GM12878 (cell line): ENCODE measurements at regions not wholly inside any gene's neighbourhood (a gene's known extent, or its start where the extent isn't known, plus 50 kb on each side); places are given as distances from the start of the nearest gene placed in this dataset.

ENCODE experiments used
- ATAC-seq: fragments of 200-7000 bp; cut with Tn5 transposase; 3 replicates; pipeline ENCODE4 v1.9.1; 2020; ENCODE audit warnings: mild to moderate bottlenecking, moderate library complexity
- BruUV-seq: library from RNA; stranded (reverse); fragments of 400-500 nt; replicated peaks from 2 replicates; lab custom pipeline; 2021; lab: Mats Ljungman, UMichigan
- CTCF ChIA-PET: fragments of 300-600 bp; sonication (Branson Sonifier 250); formaldehyde crosslinking; extraction: SDS; loops from one replicate; lab custom pipeline; 2021; ENCODE audit warnings: inconsistent platforms; lab: Yijun Ruan, JAX
- POLR2A ChIA-PET: fragments of 350-600 bp; formaldehyde crosslinking; extraction: SDS; loops from one replicate; lab custom pipeline; 2021; ENCODE audit warnings: inconsistent platforms; lab: Charles Lee
- RAD21 ChIA-PET: fragments of 300-600 bp; sonication (Branson Sonifier 250); formaldehyde crosslinking; loops from one replicate; lab custom pipeline; 2023; ENCODE audit warnings: antibody characterized with exemption; ENCODE audit not compliant: unreplicated experiment; lab: Charles Lee
- SMC1A ChIA-PET: fragments of 300-600 bp; sonication (Branson Sonifier 250); formaldehyde crosslinking; loops from one replicate; lab custom pipeline; 2023; ENCODE audit not compliant: unreplicated experiment, uncharacterized antibody; lab: Charles Lee
- DNase-seq: peaks from one replicate; pipeline ENCODE4 v3.0.0-alpha.2; 2011; ENCODE audit warnings: low read depth, low spot score
- FAIRE-seq: peaks from 3 replicates; lab custom pipeline; 2011; peaks lifted over from hg19 to GRCh38; lab: Jason Lieb, UNC
- H2AFZ ChIP-seq: 2 replicates; pipeline ENCODE4 v1.6.0; 2011; ENCODE audit warnings: low read depth, low read length, control low read depth; ENCODE audit not compliant: control insufficient read depth
- H3K27ac ChIP-seq: 2 replicates; pipeline ENCODE4 v1.5.1; 2011; ENCODE audit warnings: control low read depth; ENCODE audit not compliant: control insufficient read depth, insufficient read depth
- H3K27me3 ChIP-seq, 2 experiments: replicated peaks in 1 of 2; 2 replicates each; pipeline versions ENCODE4 v1.6.0 to v1.6.1; 2011; ENCODE audit warnings: low read length in 1 of 2; ENCODE audit not compliant: control insufficient read depth in 2 of 2, insufficient read depth in 2 of 2
- H3K36me3 ChIP-seq, 2 experiments: 2 replicates each; pipeline ENCODE4 v1.5.1; 2011; ENCODE audit warnings: low read length in 1 of 2; ENCODE audit not compliant: control insufficient read depth in 2 of 2, insufficient read depth in 2 of 2
- H3K4me1 ChIP-seq: 2 replicates; pipeline ENCODE4 v1.6.1; 2011; ENCODE audit warnings: mild to moderate bottlenecking, low read length, moderate library complexity, mixed read lengths; ENCODE audit not compliant: control insufficient read depth, insufficient read depth
- H3K4me2 ChIP-seq: 2 replicates; pipeline ENCODE4 v1.6.0; 2011; ENCODE audit warnings: control low read depth; ENCODE audit not compliant: control insufficient read depth, insufficient read depth
- H3K4me3 ChIP-seq: fragments of 200-600 bp; sonication (generic); 2 replicates; pipeline ENCODE4 v1.5.1; 2016
- H3K79me2 ChIP-seq: 2 replicates; pipeline ENCODE4 v1.6.0; 2011; ENCODE audit warnings: low read length; ENCODE audit not compliant: control insufficient read depth, insufficient read depth
- H3K9ac ChIP-seq: 2 replicates; pipeline ENCODE4 v1.8.0; 2011; ENCODE audit warnings: low read length, control low read depth, mixed read lengths; ENCODE audit not compliant: control insufficient read depth, insufficient read depth
- H3K9me3 ChIP-seq: replicated peaks from 3 replicates; pipeline ENCODE4 v1.5.1; 2011; ENCODE audit warnings: mild to moderate bottlenecking, low read length; ENCODE audit not compliant: control insufficient read depth, insufficient read depth
- H4K20me1 ChIP-seq: 2 replicates; pipeline ENCODE4 v1.6.0; 2011; ENCODE audit not compliant: control insufficient read depth, insufficient read depth
- DPF2 ChIP-seq: fragments of 450-650 bp; IDR thresholded peaks from 2 replicates; pipeline ENCODE4 v1.6.1; 2017; ENCODE audit warnings: mild to moderate bottlenecking
- KDM1A ChIP-seq: fragments of 200-600 bp; sonication (generic); IDR thresholded peaks from 2 replicates; pipeline ENCODE4 v1.6.1; 2016; ENCODE audit warnings: borderline replicate concordance
- MXI1 ChIP-seq: fragments of 150-350 bp; IDR thresholded peaks from 2 replicates; pipeline ENCODE4 v1.6.1; 2011; ENCODE audit warnings: low read depth, mild to moderate bottlenecking, inconsistent platforms, low read length, improper control_type of control experiment
- NFYB ChIP-seq: IDR thresholded peaks from 2 replicates; pipeline ENCODE4 v1.6.1; 2011; ENCODE audit warnings: low read depth, mild to moderate bottlenecking, low read length, improper control_type of control experiment, moderate library complexity; ENCODE audit not compliant: insufficient read depth
- USF2 ChIP-seq: IDR thresholded peaks from 2 replicates; pipeline ENCODE4 v1.6.1; 2011; ENCODE audit warnings: low read depth, low read length, improper control_type of control experiment, borderline replicate concordance
- ZBTB4 ChIP-seq: fragments of 450-650 bp; formaldehyde crosslinking; IDR thresholded peaks from 2 replicates; pipeline ENCODE4 v1.4.0; 2022; ENCODE audit warnings: mild to moderate bottlenecking, moderate library complexity
- ZNF217 ChIP-seq: fragments of 450-650 bp; IDR thresholded peaks from 2 replicates; pipeline ENCODE4 v1.6.1; 2017; ENCODE audit warnings: antibody characterized with exemption, mild to moderate bottlenecking
- ZZZ3 ChIP-seq: IDR thresholded peaks from 2 replicates; pipeline ENCODE4 v1.6.1; 2011; ENCODE audit warnings: low read depth; ENCODE audit not compliant: control insufficient read depth, insufficient read length
- WGBS: methylation state at CpG from one replicate; pipeline ENCODE4 v1.1.6; 2016; ENCODE audit warnings: low lambda C conversion rate; ENCODE audit not compliant: insufficient replicate concordance, insufficient coverage; ENCODE audit errors: missing lambda C conversion rate; 5-methylcytosine and 5-hydroxymethylcytosine counted together
- in situ Hi-C: fragments of 300-500 bp; cut with MboI; formaldehyde crosslinking; loops from 9 replicates; pipeline ENCODE4 v1.14.3; 2018; ENCODE audit warnings: mixed read lengths
- intact Hi-C: fragments of 100-400 bp; cut with micrococcal nuclease; formaldehyde crosslinking; loops from one replicate; pipeline ENCODE4 v1.14.2; 2022; ENCODE audit not compliant: unreplicated experiment

GRCh38 chr21:16419188-16419921, 689.6 kb downstream of the USP25 start:
- Histone ChIP-seq H3K4me1 (no peaks in the 10 kb centered on the region), H3K9ac (no peak overlapping the region), H3K4me3 (no peak overlapping the region), H3K27me3 (no peaks in the 10 kb centered on the region), H3K36me3 (no peaks in the 10 kb centered on the region), H3K79me2 (no peaks in the 10 kb centered on the region), H3K27ac (no peak overlapping the region), H3K4me2 (no peak overlapping the region), H4K20me1 (no peaks in the 10 kb centered on the region), H3K9me3 (no peaks in the 10 kb centered on the region), H2AFZ (no peak overlapping the region)
- SMC1A ChIA-PET, result interaction anchor here (0.6 kb wide), 1 partner anchor 257 kb away, joined by 3 read pairs; no protein-coding TSS in a partner anchor
- BruUV-seq, result no TSS peak
- FAIRE-seq, result no peak
- CTCF ChIA-PET, result no interaction called here
- peak; percentile 59 for ATAC-seq
- POLR2A ChIA-PET, result no interaction called here
- 45% methylated on average over 14 of the region's 14 CpGs for WGBS
- intact Hi-C loops (no loop called here), in situ Hi-C loops (no loop called here)
- DNase-seq, result no peak
- TF ChIP-seq MXI1 (no peak), ZZZ3 (no peak), ZBTB4 (CRISPR knock-in tag) (no peak), NFYB (no peak), ZNF217 (no peak), KDM1A (no peak), USF2 (no peak), DPF2 (no peak)
- RAD21 ChIA-PET, result no interaction called here
